HG03139 (cell line): ENCODE measurements at regions not wholly inside any gene's neighbourhood (a gene's known extent, or its start where the extent isn't known, plus 50 kb on each side); places are given as distances from the start of the nearest gene placed in this dataset.
"Not testable (repeated sequence)": the region's sequence is repeated elsewhere in the genome, so short reads cannot be mapped to it uniquely, and the experiment has no call there.

Source experiments
- ATAC-seq: cut with Tn5 transposase; IDR thresholded peaks from one replicate; pipeline ENCODE4 v1.9.1; 2021; ENCODE audit not compliant: unreplicated experiment

- ATAC-seq, result no peak
Observed at GRCh38 chr7:10648289-10648688, 325.4 kb upstream of the PHF14 start.

- ATAC-seq, result not testable (repeated sequence)
Observed at GRCh38 chr7:10649120-10649519, 324.6 kb upstream of the PHF14 start.

- ATAC-seq, result no peak
Observed at GRCh38 chr7:10655031-10655430, 318.6 kb upstream of the PHF14 start.

- ATAC-seq, result no peak
Observed at GRCh38 chr7:10657201-10657600, 316.5 kb upstream of the PHF14 start.

GRCh38 chr7:10657837-10658236, 315.8 kb upstream of the PHF14 start:
- ATAC-seq, result no peak

- ATAC-seq, result no peak
Observed at GRCh38 chr7:10662491-10662890, 311.2 kb upstream of the PHF14 start.

GRCh38 chr7:10662982-10663884, 310.4 kb upstream of the PHF14 start:
- ATAC-seq, result no peak

GRCh38 chr7:10672186-10672585, 301.5 kb upstream of the PHF14 start:
- no peak for ATAC-seq

GRCh38 chr7:10677211-10677610, 296.5 kb upstream of the PHF14 start:
- ATAC-seq, result no peak

- ATAC-seq, result no peak
Observed at GRCh38 chr7:10677668-10678232, 295.9 kb upstream of the PHF14 start.

- ATAC-seq, result no peak
Observed at GRCh38 chr7:10684606-10685005, 289.1 kb upstream of the PHF14 start.

GRCh38 chr7:10685040-10685439, 288.6 kb upstream of the PHF14 start:
- ATAC-seq, result no peak

- ATAC-seq, result no peak
Observed at GRCh38 chr7:10688544-10688943, 285.1 kb upstream of the PHF14 start.

- no peak for ATAC-seq
Observed at GRCh38 chr7:10696064-10696463, 277.6 kb upstream of the PHF14 start.

- no peak for ATAC-seq
Observed at GRCh38 chr7:10703059-10703458, 270.6 kb upstream of the PHF14 start.

GRCh38 chr7:10703981-10704380, 269.7 kb upstream of the PHF14 start:
- no peak for ATAC-seq

- ATAC-seq, result no peak
Observed at GRCh38 chr7:10704653-10705052, 269.0 kb upstream of the PHF14 start.

- ATAC-seq, result peak; percentile 100
Observed at GRCh38 chr7:10706875-10707493, 266.7 kb upstream of the PHF14 start.

GRCh38 chr7:10707519-10707918, 266.2 kb upstream of the PHF14 start:
- no peak for ATAC-seq

GRCh38 chr7:10708447-10708846, 265.2 kb upstream of the PHF14 start:
- ATAC-seq, result no peak

- no peak for ATAC-seq
Observed at GRCh38 chr7:10718768-10719167, 254.9 kb upstream of the PHF14 start.

- no peak for ATAC-seq
Observed at GRCh38 chr7:10720042-10720441, 253.6 kb upstream of the PHF14 start.
